HS-27A (cell line): ENCODE measurements at regions not wholly inside any gene's neighbourhood (a gene's known extent, or its start where the extent isn't known, plus 50 kb on each side); places are given as distances from the start of the nearest gene placed in this dataset.

Source experiments
- DNase-seq: peaks from one replicate; pipeline ENCODE4 v3.0.0-alpha.2; 2012; ENCODE audit warnings: low read depth, missing footprints

DNA sequence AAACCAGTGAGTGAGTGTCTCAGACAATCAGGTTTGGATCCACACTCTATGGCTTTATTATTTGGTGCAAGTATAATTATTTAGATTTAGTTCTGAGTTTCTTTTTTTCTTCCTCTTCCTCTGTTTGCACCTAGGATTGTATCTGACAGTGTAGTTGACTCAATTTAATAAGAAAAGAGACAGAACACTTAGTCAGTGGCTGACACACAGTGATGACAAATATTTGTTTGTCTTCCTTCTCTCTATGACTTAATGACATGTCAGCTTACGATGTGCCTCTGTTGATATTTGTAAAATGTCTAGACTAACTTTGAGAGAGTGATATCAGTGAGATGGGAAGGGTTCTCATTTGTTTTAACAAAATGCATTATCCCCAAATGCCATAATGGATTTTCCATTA is 129.5 kb upstream of the SLC10A2 start:
- no peak for DNase-seq

DNA sequence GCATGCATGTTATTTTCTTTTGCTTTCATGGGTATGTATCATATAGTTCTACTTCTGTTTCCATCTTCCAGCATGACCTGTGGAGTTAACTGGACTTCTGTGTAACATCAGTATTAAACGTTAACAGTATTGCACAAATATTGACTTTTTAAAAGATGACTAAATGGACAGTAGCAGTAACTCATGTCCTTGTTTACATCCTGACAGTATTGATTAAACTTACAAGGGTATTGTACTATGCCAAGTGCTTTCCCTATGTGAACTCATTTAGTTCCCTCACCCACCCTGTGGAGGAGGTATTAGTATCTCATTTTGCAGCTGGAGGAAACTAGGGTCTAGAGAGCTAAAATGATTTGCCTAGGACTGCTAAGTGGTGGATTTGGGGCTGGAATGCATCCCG is 128.7 kb upstream of the SLC10A2 start:
- no peak for DNase-seq

DNA sequence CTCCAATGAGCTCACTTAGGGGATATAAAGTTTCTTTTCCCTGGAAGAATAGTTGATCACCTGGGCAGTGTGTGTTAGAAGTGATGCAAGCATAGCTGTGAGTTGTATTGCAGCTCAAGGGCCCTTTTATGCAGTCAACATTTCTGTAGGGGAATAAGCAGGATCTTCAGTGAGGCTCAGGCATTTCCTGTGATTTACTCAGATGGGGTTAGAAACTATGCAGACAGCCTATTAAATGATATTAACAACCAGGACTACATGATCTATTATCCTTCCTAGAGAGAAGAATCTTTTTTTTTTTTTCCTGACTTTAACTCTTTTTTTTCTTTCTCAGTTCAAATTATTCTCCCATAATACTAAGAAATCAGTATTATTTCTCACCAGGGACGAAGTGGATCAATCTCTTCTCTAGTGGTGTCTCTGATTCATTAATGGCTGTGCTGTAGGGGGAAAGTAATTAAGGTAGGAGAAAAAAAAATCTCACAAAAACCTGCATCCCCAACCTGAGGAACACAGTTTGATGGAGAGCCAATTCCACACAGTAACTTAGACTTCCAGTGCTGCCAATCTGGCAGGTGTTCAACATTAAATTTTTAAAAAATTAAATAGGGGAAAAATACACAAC is 126.4 kb upstream of the SLC10A2 start:
- no peak for DNase-seq

DNA sequence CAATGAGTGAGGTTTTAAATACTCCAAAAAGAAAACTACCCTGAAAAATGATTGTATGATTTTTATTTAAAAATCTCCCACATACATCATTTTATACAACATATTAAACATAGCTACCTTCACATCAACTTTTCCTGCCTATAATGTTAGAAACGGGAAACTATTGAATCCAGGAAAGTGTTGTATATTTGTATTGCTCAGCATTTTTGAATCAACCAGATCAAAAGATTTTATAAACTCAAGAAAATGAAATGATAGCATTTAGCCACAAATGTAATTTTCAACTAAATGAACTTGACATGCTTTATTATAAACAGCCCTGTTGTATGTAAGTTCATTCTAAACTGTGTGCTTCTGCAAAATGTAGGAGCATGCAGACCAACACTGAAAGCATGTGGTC is 124.6 kb upstream of the SLC10A2 start:
- DNase-seq: no peak

DNA sequence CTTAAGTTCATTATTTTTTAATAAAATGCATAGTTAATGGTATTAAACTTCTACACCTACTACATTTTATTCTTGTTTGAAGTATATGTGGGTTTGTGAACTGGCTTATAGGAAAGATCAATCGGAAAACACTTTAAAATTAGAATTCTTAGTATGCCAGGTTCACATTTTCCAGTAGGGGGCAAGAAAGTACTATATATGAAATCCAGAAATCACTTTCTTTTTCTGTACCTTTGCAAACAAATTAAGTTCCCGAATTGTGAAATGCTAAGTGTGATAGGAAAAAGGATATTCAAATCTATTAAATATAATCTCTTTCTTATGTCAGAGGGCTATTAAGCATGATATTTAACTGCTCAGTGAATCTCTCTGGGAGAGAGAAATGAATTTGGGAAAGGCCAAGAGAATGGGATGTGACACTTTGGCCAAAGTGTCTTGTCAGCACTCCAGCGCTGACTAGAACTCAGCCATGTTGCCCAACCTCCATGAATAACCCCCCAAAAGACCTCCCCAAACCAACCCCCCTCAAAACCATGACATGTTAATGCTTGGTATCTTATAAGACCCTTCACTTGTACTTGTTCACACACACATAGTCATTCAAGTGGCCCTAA is 122.6 kb upstream of the SLC10A2 start:
- no peak for DNase-seq

DNA sequence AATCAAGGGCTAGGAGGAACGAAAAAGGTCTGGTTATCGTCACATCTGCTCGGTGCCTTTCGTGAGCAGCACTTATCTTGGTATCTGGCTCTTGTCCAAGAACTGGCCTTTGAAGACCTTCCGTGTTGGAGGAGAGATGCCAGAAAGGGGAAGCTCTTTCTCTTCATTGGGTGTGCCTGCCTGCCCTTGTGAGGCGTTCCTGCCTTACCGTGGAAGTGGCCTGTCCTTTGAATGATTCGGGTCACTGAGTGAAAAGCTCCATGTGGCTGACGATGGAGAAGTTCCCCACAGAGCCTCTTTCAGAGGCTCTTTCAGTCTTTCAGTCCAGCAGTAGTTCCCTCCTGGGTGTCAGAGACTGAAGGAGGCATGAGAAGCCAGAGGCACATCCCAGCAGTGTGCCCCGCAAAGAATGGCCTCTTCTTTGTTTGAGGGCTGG is 121.5 kb upstream of the SLC10A2 start:
- no peak for DNase-seq

DNA sequence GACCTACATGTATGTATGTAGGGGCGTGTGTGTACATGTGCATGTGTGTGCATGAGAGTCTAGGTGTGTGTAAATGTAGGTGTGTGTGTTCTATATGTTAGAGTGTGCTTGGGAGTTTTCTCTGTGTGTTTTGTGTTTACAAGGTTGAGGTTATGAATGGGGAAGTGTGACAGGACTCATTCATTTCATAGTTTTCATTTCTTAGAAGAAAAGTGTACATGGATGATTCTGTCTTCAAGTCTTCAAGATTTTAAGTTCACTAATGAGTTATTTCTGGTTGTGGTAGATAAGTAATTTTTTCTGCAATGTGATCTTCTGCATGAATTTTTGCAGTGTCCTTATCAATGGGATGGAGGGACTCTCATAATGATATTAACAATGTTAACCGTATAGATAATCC is 118.2 kb upstream of the SLC10A2 start:
- DNase-seq: no peak

DNA sequence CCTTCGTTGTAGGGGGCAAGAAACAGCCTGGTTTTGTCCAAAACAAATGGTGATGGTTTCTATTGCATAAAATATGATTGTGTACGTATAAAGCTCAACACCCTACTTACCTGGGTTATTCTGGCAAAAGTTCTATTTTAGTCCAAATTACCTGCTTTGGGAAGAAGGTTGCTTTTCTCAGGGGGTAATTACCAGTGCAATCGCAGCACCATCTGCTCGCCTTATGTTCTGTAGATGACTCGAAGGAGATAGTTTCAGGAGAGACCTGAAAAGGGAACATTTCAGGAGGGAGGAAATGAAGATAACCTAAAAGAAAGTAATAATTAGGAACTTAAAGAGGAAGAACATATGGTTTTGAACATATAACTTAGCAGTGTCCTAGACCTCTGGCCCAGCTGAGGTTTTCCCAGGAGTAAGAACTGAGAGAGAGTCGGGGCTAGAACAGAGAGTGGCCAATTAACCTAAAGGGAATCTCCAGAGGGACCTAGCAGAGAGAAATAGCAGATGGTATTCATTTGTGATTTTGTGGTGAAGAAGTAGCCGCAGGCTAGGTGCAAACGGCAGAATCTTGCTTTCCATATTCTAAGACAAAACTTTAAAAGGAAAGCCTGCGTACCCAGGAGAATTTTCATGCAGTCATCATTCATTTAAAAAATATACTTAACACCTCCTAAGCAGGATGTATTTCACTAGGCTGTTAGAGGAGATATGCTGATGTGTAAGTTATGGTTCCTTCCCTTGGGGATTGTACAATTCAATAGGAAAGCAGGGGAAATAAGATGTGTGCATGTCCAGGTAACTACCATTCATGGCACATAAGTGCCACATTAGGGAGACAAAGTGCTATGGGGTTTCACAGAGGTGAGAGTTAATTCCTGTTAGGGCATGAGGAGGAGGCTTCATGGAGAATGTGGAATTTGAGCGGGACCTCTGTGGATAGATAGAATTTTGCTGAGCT is 113.0 kb upstream of the SLC10A2 start:
- no peak for DNase-seq

DNA sequence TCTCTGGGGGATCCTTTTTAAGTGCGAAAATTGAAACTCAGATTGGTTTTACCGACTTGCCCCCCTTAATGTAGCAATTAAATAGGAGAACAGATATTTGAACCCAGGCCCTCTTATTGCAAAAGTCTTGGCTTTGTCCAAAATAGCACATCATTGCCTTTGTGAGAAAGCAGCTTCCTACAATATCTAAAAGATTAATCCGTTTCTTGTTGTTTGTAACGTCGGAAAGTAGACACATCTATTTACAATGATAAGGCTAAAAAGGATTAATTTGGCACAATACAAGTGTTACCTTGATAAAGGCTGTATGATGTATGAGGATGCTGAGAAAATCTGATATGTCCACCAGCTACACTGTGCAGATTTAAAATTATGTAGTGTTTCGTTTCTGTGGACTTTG is 108.7 kb upstream of the SLC10A2 start:
- no peak for DNase-seq

DNA sequence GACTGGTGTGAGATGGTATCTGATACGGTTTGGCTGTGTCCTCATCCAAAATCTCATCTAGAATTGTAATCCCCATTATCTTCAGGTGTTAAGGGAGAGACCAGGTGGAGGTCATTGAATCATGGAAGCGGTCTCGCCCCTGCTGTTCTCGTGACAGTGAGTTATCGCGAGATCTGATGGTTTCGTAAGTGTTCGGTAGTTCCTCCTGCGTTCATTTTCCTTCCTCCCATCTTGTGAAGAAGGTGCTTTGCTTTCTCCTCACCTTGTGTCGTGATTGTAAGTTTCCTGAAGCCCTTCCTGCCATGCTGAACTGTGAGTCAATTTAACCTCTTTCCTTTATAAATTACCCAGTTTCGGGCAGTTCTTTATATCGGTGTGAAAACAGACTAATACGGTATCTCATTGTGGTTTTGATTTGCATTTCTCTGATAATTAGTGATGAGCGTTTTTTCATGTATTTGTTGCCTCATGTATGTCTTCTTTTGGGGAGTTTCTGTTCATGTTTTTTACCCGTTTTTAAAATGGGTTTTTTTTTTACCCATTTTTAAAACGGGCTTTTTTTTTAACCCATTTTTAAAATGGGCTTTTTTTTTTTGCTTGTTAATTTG is 102.8 kb upstream of the SLC10A2 start:
- no peak for DNase-seq

DNA sequence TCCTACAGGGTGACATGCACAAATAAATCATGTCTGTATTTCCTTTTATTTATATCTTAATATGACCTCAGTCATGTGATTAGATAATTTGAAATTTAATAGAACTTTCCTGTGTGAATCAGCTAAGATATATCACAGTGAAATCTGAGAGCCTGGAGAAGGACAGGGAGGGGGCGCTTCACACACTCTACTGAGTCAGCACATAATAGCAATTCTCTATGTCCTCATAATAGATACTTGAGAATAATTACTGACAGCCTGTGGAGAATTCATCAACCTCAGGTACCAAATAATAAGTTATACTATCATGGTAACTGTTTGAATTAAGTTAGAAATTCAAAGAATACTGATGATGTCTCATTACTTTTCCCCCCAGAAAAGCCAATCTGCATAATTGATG is 98.0 kb upstream of the SLC10A2 start:
- DNase-seq: no peak

DNA sequence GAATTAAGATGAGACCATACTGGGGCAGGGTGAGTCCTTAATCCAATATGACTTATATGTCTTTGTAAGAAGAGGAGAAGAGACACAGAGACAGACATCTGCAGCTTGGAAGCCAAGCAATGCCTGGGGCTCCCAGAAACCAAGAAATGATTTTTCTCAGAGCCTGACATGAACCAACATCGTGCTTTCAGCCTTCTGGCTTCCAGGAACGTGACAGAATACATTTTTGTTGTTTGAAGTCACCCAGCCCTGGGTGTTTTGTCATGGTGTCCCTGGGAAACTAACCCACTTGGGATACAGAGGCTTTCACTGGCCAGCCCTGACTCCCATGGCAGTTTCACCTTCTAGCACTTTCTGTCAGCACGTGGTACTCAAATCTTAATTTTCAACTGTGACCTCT is 95.3 kb upstream of the SLC10A2 start:
- no peak for DNase-seq

DNA sequence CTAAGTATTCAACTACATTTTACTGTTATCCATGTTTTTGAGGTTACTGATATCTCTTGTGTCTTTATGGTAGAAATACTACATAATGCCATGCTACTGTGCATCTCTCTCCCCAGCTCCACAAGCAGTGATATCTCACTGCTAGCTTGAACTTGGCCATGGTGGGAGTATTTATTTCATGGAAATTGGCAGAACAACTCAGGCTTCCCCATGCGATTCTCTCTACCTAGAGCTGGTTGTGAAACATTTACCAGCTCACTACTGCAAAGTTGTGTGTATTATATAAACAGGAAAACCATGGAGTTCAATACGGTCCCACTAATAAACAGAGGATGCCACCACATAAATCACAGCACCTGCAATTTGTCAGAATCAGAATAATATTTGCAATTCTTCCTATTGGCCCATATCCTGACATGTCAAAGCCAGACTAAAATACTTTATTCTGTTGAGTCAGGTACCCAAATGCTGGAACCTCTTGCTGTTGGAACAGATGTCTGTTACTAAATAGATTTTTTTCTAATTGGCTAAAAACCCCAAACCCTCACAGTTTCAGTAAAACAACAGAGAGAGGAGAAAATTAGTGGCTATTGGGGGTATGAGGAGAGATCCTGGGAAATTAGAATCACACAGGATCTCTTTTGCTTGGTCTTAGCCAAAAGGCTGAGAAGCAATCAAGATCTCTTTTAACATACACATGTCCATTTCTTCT is 91.4 kb upstream of the SLC10A2 start:
- no peak for DNase-seq

DNA sequence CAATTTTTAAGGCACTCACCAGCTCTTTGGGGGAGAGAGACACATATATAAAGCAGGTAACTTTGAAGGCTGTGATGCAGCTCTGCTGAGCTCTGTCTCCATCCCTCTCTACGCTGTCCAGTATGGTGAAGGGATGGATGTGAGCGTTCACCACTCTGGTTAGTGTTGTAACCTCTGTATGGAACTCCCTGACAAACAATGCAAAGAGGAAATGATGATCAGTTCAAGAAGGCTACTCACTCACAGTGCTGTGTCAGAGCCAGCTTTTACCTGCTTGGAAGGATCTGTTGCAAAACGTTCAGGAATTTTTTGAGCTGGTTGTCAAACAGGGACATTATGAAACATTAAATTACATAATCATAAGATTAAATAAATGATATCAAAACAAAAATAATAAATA is 90.8 kb upstream of the SLC10A2 start:
- DNase-seq: no peak

DNA sequence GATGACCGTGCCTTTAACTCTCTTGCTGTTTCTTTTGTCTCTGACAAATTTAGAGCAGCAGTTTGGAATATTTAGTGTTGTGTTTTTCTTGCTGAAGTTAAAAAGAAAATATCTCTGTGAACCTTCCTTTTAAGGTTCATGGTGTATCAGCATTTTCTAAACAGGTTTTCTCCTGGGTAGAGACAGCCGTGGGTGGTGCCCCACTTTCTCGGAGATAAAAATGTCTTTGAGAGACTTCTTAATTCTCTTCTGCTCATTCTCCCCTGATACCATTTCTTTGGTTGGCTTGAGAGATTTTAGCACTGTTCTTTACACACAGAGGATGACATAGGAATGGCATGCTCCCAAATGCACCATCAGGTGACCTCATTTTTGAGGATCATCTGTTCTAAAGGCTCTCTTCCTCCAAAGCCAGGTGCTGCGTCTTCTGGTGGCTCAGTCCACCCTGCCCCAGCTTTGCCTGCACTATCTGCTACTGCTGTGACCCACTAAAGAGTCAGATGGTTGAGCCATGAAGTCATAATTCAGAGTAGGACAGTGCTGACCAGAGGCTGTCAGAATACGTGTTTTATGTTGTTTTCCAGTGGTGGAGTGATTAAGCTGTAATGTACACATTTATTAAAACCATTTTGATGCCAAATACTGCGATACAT is 90.3 kb upstream of the SLC10A2 start:
- no peak for DNase-seq

DNA sequence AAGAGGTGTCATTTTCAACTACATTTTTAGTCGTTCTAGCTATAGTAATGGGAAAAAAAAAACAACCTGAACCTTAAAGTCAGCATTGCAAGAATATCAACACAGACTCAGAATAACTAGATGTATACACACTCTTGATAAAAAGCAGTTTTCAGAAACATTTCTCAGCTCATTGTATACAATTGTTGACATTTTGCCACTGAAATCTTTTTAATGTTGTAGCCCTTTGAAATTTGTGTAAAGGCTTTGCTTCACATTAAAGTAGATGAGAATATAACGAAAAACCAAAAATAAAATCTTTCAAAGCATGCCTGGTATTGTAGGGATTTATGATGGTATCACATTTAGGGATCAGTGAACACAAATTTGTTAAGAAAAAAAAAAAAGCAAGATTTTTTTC is 87.2 kb upstream of the SLC10A2 start:
- DNase-seq: no peak

DNA sequence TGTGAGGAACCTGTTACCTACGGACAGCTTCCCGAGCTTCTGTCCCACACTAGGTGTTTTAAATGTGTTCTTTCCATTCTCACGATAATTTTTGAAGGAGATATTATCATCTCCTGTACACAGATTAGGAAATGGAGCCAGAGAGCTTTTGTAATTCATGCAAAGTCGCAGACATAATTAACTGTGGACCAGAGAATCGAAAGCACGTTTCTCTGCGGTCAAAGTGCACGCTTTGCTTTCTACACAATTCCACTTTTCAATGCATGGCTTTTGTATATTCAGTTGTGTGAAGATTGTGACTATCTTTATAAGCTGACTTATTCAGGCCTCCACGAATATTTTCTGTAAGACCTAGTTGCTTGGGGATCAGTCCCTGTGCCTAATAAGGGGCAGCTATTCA is 81.7 kb upstream of the SLC10A2 start:
- DNase-seq: no peak

DNA sequence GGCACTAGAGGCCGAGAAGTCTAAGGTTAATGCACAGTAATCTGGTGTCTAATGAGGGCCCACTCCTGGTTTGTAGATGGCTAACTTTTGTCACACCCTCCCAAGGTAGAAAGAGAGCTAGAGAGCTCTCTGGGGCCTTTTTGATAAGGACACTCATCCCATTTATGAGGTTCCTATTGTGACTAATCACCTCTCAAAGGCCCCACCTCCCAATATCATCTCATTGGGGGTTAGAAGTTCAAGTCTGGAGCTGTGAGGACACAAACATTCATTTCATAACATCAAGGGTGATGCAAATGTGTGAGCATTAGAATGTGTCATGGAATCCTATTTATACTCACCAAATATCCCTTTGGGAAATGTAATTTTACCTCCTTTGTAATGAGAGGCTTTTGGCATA is 79.2 kb upstream of the SLC10A2 start:
- DNase-seq: no peak

DNA sequence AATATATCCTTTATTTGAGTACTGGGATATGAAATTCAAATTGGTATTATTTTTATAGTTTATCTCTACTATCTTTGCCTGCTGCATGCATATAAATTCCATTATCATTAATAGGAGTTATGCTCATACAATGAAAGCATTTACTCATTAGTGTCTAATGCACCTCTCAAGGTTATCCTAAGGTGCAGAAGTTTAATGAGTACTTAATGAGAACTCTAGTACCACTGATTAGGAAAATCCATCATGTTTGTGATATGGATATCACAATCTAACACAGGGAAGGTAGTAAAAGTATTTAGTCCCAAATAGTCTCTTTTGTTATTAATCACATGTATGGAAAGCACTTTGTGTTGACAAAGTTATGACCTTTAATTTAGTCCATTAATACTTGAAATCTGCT is 77.2 kb upstream of the SLC10A2 start:
- no peak for DNase-seq

DNA sequence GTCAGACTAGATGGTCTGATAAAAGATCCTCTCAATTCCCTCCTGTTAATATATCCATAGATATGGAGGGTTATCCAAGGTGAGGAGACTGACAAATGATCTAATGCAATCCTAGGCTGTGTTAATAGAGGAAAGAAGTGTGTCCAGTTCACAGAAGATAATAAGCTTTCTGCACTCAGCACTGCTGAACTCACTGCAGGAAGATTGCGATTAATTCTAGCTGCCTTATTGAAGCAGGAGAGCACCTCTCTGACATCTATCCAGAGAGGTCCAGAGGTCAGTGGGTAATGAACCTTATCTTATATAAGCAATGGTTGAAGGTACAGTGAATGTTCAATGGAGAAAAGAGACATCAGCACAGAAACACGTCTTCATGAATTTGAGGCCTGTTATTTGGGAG is 75.9 kb upstream of the SLC10A2 start:
- DNase-seq: no peak

DNA sequence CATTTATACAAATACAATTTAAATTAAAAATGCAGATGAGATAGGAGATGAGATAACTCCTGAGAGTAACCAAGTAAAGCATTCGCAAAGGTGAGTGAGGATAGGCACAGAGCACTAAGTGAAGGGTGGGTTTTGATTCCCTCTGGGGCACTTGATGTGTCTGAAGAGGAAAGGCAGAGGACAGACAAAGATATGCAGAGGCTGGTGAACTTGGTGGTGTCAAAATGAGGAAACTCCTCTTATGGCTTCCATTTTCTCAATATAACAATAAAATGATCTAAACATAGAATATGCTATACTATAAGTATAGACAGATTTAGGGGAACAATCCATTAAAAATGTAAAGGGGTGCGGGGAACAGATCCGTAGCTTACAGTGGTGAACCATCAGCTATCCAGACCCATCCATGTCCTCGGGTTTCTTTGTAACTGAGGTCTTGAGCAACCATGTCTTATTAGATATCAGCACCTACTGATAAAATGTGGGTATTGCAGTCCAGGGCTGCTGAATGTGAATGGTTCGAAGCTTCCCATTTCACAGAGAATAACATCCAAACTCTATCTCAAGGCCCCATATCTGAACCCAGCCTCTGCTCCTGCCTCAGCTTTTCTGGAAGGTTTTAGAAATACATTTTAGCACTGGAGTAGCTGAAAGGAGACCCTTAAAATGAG is 73.9 kb upstream of the SLC10A2 start:
- DNase-seq: no peak
